GM23338 (cell line): ENCODE measurements at regions not wholly inside any gene's neighbourhood (a gene's known extent, or its start where the extent isn't known, plus 50 kb on each side); places are given as distances from the start of the nearest gene placed in this dataset.

Experiments
- ATAC-seq: fragments of 200-7000 bp; cut with Tn5 transposase; 3 replicates; pipeline ENCODE4 v1.9.1; 2020
- DNase-seq: peaks from one replicate; pipeline ENCODE4 v3.0.0-alpha.2; 2015; ENCODE audit warnings: low spot score
- H2AFZ ChIP-seq: fragments of 200-600 bp; sonication (generic); 2 replicates; pipeline ENCODE4 v1.8.0; 2016; ENCODE audit warnings: antibody characterized with exemption, mild to moderate bottlenecking, moderate library complexity
- H3F3A ChIP-seq: fragments of 200-600 bp; sonication (generic); replicated peaks from 2 replicates; pipeline ENCODE4 v1.8.0; 2017; ENCODE audit warnings: antibody characterized with exemption, mixed run types, low read depth
- H3K27ac ChIP-seq: fragments of 200-600 bp; sonication (generic); 2 replicates; pipeline ENCODE4 v1.6.1; 2016; ENCODE audit warnings: low read depth
- H3K27me3 ChIP-seq: fragments of 200-600 bp; sonication (generic); 2 replicates; pipeline ENCODE4 v1.8.0; 2016; ENCODE audit warnings: mild to moderate bottlenecking, mixed run types, moderate library complexity; ENCODE audit not compliant: insufficient read depth
- H3K36me3 ChIP-seq: fragments of 200-600 bp; sonication (generic); 2 replicates; pipeline ENCODE4 v1.8.0; 2016; ENCODE audit warnings: mild to moderate bottlenecking; ENCODE audit not compliant: insufficient read depth
- H3K4me1 ChIP-seq: fragments of 200-600 bp; sonication (generic); 2 replicates; pipeline ENCODE4 v1.8.0; 2016; ENCODE audit warnings: mild to moderate bottlenecking, moderate library complexity; ENCODE audit not compliant: insufficient read depth
- H3K4me2 ChIP-seq: fragments of 200-600 bp; sonication (generic); 2 replicates; pipeline ENCODE4 v1.7.1; 2017; ENCODE audit warnings: mixed run types
- H3K4me3 ChIP-seq: fragments of 200-600 bp; sonication (generic); 2 replicates; pipeline ENCODE4 v1.6.1; 2016; ENCODE audit warnings: mixed run types
- H3K79me2 ChIP-seq: fragments of 200-600 bp; sonication (generic); replicated peaks from 2 replicates; pipeline ENCODE4 v1.8.0; 2017; ENCODE audit warnings: mild to moderate bottlenecking; ENCODE audit not compliant: insufficient read depth
- H3K9me2 ChIP-seq: fragments of 200-600 bp; sonication (generic); 2 replicates; pipeline ENCODE4 v1.8.0; 2017; ENCODE audit not compliant: insufficient read depth
- H4K20me1 ChIP-seq: fragments of 200-600 bp; sonication (generic); replicated peaks from 2 replicates; pipeline ENCODE4 v1.8.0; 2017; ENCODE audit warnings: mild to moderate bottlenecking; ENCODE audit not compliant: insufficient read depth
- H3K27ac Mint-ChIP-seq: 2 replicates; pipeline ENCODE4 v1.8.0; 2020; ENCODE audit warnings: inconsistent platforms, mild to moderate bottlenecking, moderate library complexity, mixed read lengths
- H3K27me3 Mint-ChIP-seq: 3 replicates; pipeline ENCODE4 v1.8.0; 2022; ENCODE audit warnings: low read depth, mild to moderate bottlenecking, moderate library complexity, mixed read lengths, inconsistent platforms; ENCODE audit not compliant: insufficient read depth, poor library complexity
- H3K36me3 Mint-ChIP-seq: 3 replicates; pipeline ENCODE4 v1.8.0; 2021; ENCODE audit warnings: low read depth, mild to moderate bottlenecking, inconsistent platforms, moderate library complexity, mixed read lengths
- H3K4me1 Mint-ChIP-seq: 3 replicates; pipeline ENCODE4 v1.8.0; 2020; ENCODE audit warnings: mild to moderate bottlenecking, inconsistent platforms, mixed read lengths
- H3K4me3 Mint-ChIP-seq: 3 replicates; pipeline ENCODE4 v1.8.0; 2021; ENCODE audit warnings: moderate library complexity, mild to moderate bottlenecking, inconsistent platforms, mixed read lengths
- H3K9me3 Mint-ChIP-seq: 3 replicates; pipeline ENCODE4 v1.8.0; 2020; ENCODE audit warnings: moderate library complexity, mild to moderate bottlenecking, inconsistent platforms, mixed read lengths
- CREB1 ChIP-seq: fragments of 250-450 bp; sonication (Bioruptor Pico); IDR thresholded peaks from 2 replicates; pipeline ENCODE4 v1.5.0; 2020; ENCODE audit warnings: low read depth, mild to moderate bottlenecking, moderate library complexity
- EZH2 ChIP-seq: fragments of 200-600 bp; sonication (generic); IDR thresholded peaks from one replicate; pipeline ENCODE4 v1.8.0; 2017; ENCODE audit warnings: antibody characterized with exemption, mild to moderate bottlenecking, low read depth; ENCODE audit not compliant: unreplicated experiment
- EZH2phosphoT487 ChIP-seq: fragments of 200-600 bp; sonication (generic); IDR thresholded peaks from one replicate; pipeline ENCODE4 v1.8.1; 2018; ENCODE audit warnings: antibody characterized with exemption; ENCODE audit not compliant: unreplicated experiment
- JUNB ChIP-seq: IDR thresholded peaks from one replicate; pipeline ENCODE4 v1.6.1; 2016; ENCODE audit warnings: antibody characterized with exemption; ENCODE audit not compliant: unreplicated experiment
- NANOG ChIP-seq: IDR thresholded peaks from 2 replicates; pipeline ENCODE4 v1.6.1; 2016; ENCODE audit warnings: antibody characterized with exemption, borderline replicate concordance
- POLR2AphosphoS5 ChIP-seq: IDR thresholded peaks from 2 replicates; pipeline ENCODE4 v1.6.1; 2016; ENCODE audit warnings: antibody characterized with exemption, low read depth
- STAT1 ChIP-seq: IDR thresholded peaks from one replicate; pipeline ENCODE4 v1.6.1; 2016; ENCODE audit warnings: antibody characterized with exemption; ENCODE audit not compliant: unreplicated experiment
- ZNF114 ChIP-seq: fragments of 250-450 bp; sonication (Bioruptor Pico); IDR thresholded peaks from 2 replicates; pipeline ENCODE4 v1.5.0; 2020; ENCODE audit warnings: mild to moderate bottlenecking, moderate library complexity
- TF ChIP-seq, protein P1 (sequence below): IDR thresholded peaks from 2 replicates; pipeline ENCODE4 v1.6.1; 2016; ENCODE audit warnings: antibody characterized with exemption
- TF ChIP-seq, protein P2 (sequence below), 2 experiments: fragments of 200-600 bp in 1 of 2; sonication (generic) in 1 of 2; conservative IDR thresholded peaks; 2 replicates each; pipeline versions ENCODE4 v1.5.1 to v1.6.1; 2016 to 2017; ENCODE audit warnings: antibody characterized with exemption in 2 of 2, low read depth in 2 of 2, mild to moderate bottlenecking in 2 of 2, moderate library complexity in 1 of 2
- TF ChIP-seq, protein P3 (sequence below): fragments of 250-450 bp; sonication (Bioruptor Pico); IDR thresholded peaks from 2 replicates; pipeline ENCODE4 v1.5.0; 2020; ENCODE audit warnings: mild to moderate bottlenecking, moderate library complexity

DNA sequence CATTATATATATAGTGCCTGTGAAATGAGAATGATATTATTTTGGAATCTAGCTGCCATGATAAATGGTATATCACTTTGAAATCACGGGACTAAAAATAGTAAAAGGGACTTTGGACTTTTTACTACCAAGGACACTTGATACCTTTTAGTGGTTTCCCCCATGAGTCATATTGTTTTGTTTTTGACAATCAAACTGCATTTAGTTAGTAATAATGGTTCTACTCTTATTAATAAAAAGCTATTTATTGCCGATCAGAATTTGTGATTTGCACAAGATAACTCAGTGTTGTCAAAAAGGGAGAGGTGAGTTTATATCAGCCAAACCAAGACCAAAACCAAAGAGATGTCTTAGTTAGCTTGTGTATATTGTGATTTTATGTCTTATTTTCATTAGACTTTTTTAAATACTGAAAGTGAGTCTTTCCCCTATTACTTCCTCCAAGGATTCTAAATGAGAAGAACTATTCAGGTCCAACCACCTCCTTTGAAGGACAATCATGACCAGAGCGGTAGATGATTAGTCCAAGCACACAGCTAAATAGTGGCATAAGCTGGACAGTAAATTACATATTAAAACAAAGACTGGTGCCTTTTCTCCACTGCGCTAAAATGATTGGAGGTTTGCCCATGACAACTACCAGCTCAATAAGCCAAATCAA lies 281.7 kb upstream of the ESRRG start:
- Histone ChIP-seq H3K9me2 (no peaks in the 10 kb centered on the region), H3K27ac (no peak overlapping the region), H3K27me3 (no peaks in the 10 kb centered on the region), H3F3A (no peaks in the 10 kb centered on the region), H4K20me1 (no peaks in the 10 kb centered on the region), H3K4me3 (no peak overlapping the region), H2AFZ (no peak overlapping the region), H3K4me2 (no peak overlapping the region), H3K36me3 (no peaks in the 10 kb centered on the region), H3K79me2 (no peaks in the 10 kb centered on the region), H3K4me1 (no peaks in the 10 kb centered on the region)
- DNase-seq = no peak
- no peak overlapping the region for H3K27ac Mint-ChIP-seq
- no peaks in the 10 kb centered on the region for H3K4me1 Mint-ChIP-seq
- no peak for ATAC-seq
- no peaks in the 10 kb centered on the region for H3K36me3 Mint-ChIP-seq
- no peak for TF ChIP-seq EZH2phosphoT487
- TF ChIP-seq POLR2AphosphoS5 = no peak
- TF ChIP-seq CREB1 (CRISPR knock-in tag) = no peak
- TF ChIP-seq ZNF114 = no peak
- TF ChIP-seq NANOG = no peak
- H3K4me3 Mint-ChIP-seq = no peak overlapping the region
- H3K27me3 Mint-ChIP-seq = no peaks in the 10 kb centered on the region
- no peaks in the 10 kb centered on the region for H3K9me3 Mint-ChIP-seq

DNA sequence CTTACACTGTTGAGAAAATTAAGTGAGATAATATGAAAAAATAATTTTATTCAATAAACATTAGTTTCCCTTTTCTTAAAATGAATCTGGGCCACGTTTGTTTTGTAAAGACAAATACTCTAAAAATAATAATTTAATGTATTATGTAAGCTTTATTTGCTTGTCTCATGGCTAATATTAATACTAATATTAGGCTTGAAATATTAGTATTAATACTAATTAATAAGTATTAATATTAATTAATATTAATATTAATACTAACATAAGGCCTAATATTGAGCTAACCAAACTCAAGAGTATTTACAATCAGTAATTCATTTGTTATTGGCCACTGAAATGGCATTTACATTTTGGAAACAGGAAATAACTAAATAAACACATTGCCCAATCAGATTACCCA lies 280.1 kb upstream of the ESRRG start:
- H3K4me2 ChIP-seq = no peak overlapping the region
- Mint-ChIP-seq H3K4me1 (no peaks in the 10 kb centered on the region), H3K27ac (no peak overlapping the region), H3K9me3 (no peaks in the 10 kb centered on the region), H3K4me3 (no peak overlapping the region), H3K27me3 (no peaks in the 10 kb centered on the region), H3K36me3 (no peaks in the 10 kb centered on the region)
- DNase-seq (no peak), ATAC-seq (no peak)
- peaks cover 2% of the 10 kb centered on the region; the same call in 1 of the 2 replicates for H3K4me1 ChIP-seq
- H4K20me1 ChIP-seq = no peaks in the 10 kb centered on the region
- H3K79me2 ChIP-seq = no peaks in the 10 kb centered on the region
- H2AFZ ChIP-seq = no peak overlapping the region
- no peaks in the 10 kb centered on the region for H3K27me3 ChIP-seq
- no peaks in the 10 kb centered on the region for H3K9me2 ChIP-seq
- no peaks in the 10 kb centered on the region for H3F3A ChIP-seq
- H3K4me3 ChIP-seq = no peak overlapping the region
- no peak overlapping the region for H3K27ac ChIP-seq
- H3K36me3 ChIP-seq = no peaks in the 10 kb centered on the region
- no peak for TF ChIP-seq NANOG
- TF ChIP-seq JUNB = no peak
- no peak for TF ChIP-seq EZH2
- TF ChIP-seq, protein P1, sequence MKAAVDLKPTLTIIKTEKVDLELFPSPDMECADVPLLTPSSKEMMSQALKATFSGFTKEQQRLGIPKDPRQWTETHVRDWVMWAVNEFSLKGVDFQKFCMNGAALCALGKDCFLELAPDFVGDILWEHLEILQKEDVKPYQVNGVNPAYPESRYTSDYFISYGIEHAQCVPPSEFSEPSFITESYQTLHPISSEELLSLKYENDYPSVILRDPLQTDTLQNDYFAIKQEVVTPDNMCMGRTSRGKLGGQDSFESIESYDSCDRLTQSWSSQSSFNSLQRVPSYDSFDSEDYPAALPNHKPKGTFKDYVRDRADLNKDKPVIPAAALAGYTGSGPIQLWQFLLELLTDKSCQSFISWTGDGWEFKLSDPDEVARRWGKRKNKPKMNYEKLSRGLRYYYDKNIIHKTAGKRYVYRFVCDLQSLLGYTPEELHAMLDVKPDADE = no peak
- TF ChIP-seq, protein P2, sequence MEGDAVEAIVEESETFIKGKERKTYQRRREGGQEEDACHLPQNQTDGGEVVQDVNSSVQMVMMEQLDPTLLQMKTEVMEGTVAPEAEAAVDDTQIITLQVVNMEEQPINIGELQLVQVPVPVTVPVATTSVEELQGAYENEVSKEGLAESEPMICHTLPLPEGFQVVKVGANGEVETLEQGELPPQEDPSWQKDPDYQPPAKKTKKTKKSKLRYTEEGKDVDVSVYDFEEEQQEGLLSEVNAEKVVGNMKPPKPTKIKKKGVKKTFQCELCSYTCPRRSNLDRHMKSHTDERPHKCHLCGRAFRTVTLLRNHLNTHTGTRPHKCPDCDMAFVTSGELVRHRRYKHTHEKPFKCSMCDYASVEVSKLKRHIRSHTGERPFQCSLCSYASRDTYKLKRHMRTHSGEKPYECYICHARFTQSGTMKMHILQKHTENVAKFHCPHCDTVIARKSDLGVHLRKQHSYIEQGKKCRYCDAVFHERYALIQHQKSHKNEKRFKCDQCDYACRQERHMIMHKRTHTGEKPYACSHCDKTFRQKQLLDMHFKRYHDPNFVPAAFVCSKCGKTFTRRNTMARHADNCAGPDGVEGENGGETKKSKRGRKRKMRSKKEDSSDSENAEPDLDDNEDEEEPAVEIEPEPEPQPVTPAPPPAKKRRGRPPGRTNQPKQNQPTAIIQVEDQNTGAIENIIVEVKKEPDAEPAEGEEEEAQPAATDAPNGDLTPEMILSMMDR (conservative IDR thresholded peaks at IDR 0.05; ENCODE audit: low read depth in 2 of 2) = no peak
- no peak for TF ChIP-seq ZNF114
- no peak for TF ChIP-seq STAT1
- TF ChIP-seq, protein P3, sequence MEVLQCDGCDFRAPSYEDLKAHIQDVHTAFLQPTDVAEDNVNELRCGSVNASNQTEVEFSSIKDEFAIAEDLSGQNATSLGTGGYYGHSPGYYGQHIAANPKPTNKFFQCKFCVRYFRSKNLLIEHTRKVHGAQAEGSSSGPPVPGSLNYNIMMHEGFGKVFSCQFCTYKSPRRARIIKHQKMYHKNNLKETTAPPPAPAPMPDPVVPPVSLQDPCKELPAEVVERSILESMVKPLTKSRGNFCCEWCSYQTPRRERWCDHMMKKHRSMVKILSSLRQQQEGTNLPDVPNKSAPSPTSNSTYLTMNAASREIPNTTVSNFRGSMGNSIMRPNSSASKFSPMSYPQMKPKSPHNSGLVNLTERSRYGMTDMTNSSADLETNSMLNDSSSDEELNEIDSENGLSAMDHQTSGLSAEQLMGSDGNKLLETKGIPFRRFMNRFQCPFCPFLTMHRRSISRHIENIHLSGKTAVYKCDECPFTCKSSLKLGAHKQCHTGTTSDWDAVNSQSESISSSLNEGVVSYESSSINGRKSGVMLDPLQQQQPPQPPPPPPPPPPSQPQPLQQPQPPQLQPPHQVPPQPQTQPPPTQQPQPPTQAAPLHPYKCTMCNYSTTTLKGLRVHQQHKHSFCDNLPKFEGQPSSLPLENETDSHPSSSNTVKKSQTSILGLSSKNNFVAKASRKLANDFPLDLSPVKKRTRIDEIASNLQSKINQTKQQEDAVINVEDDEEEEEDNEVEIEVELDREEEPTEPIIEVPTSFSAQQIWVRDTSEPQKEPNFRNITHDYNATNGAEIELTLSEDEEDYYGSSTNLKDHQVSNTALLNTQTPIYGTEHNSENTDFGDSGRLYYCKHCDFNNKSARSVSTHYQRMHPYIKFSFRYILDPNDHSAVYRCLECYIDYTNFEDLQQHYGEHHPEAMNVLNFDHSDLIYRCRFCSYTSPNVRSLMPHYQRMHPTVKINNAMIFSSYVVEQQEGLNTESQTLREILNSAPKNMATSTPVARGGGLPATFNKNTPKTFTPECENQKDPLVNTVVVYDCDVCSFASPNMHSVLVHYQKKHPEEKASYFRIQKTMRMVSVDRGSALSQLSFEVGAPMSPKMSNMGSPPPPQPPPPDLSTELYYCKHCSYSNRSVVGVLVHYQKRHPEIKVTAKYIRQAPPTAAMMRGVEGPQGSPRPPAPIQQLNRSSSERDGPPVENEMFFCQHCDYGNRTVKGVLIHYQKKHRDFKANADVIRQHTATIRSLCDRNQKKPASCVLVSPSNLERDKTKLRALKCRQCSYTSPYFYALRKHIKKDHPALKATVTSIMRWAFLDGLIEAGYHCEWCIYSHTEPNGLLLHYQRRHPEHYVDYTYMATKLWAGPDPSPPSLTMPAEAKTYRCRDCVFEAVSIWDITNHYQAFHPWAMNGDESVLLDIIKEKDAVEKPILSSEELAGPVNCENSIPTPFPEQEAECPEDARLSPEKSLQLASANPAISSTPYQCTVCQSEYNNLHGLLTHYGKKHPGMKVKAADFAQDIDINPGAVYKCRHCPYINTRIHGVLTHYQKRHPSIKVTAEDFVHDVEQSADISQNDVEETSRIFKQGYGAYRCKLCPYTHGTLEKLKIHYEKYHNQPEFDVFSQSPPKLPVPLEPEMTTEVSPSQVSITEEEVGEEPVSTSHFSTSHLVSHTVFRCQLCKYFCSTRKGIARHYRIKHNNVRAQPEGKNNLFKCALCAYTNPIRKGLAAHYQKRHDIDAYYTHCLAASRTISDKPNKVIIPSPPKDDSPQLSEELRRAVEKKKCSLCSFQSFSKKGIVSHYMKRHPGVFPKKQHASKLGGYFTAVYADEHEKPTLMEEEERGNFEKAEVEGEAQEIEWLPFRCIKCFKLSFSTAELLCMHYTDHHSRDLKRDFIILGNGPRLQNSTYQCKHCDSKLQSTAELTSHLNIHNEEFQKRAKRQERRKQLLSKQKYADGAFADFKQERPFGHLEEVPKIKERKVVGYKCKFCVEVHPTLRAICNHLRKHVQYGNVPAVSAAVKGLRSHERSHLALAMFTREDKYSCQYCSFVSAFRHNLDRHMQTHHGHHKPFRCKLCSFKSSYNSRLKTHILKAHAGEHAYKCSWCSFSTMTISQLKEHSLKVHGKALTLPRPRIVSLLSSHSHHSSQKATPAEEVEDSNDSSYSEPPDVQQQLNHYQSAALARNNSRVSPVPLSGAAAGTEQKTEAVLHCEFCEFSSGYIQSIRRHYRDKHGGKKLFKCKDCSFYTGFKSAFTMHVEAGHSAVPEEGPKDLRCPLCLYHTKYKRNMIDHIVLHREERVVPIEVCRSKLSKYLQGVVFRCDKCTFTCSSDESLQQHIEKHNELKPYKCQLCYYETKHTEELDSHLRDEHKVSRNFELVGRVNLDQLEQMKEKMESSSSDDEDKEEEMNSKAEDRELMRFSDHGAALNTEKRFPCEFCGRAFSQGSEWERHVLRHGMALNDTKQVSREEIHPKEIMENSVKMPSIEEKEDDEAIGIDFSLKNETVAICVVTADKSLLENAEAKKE (CRISPR knock-in tag) = no peak
- no peak for TF ChIP-seq CREB1 (CRISPR knock-in tag)
- no peak for TF ChIP-seq EZH2phosphoT487
